HEK293T (cell line): ENCODE measurements at regions not wholly inside any gene's neighbourhood (a gene's known extent, or its start where the extent isn't known, plus 50 kb on each side); places are given as distances from the start of the nearest gene placed in this dataset.

ENCODE experiments used
- BHLHE40 ChIP-seq: fragments of 450-650 bp; IDR thresholded peaks from 2 replicates; pipeline ENCODE4 v1.6.1; 2016; ENCODE audit warnings: mild to moderate bottlenecking, moderate library complexity, borderline replicate concordance
- ELF4 ChIP-seq: fragments of 450-650 bp; IDR thresholded peaks from 2 replicates; pipeline ENCODE4 v1.6.1; 2017; ENCODE audit warnings: antibody characterized with exemption
- FOXA1 ChIP-seq: fragments of 450-650 bp; IDR thresholded peaks from 2 replicates; pipeline ENCODE4 v1.6.1; 2016; ENCODE audit warnings: mild to moderate bottlenecking
- FOXK2 ChIP-seq: fragments of 450-650 bp; IDR thresholded peaks from 2 replicates; pipeline ENCODE4 v1.6.1; 2016; ENCODE audit warnings: mild to moderate bottlenecking
- HDGF ChIP-seq: fragments of 450-650 bp; IDR thresholded peaks from 2 replicates; pipeline ENCODE4 v1.6.1; 2017; ENCODE audit warnings: antibody characterized with exemption, borderline replicate concordance
- L3MBTL2 ChIP-seq: fragments of 450-650 bp; conservative IDR thresholded peaks from 2 replicates; pipeline ENCODE4 v1.6.1; 2016; ENCODE audit warnings: mild to moderate bottlenecking
- LEF1 ChIP-seq: fragments of 450-650 bp; IDR thresholded peaks from 2 replicates; pipeline ENCODE4 v1.6.1; 2017; ENCODE audit warnings: mild to moderate bottlenecking, borderline replicate concordance
- NFRKB ChIP-seq: fragments of 450-650 bp; IDR thresholded peaks from 2 replicates; pipeline ENCODE4 v1.6.1; 2016; ENCODE audit warnings: mild to moderate bottlenecking, moderate library complexity
- PKNOX1 ChIP-seq: fragments of 450-650 bp; IDR thresholded peaks from 2 replicates; pipeline ENCODE4 v1.6.1; 2016
- SUZ12 ChIP-seq: fragments of 450-650 bp; IDR thresholded peaks from 2 replicates; pipeline ENCODE4 v1.6.1; 2016; ENCODE audit warnings: mild to moderate bottlenecking
- TARDBP ChIP-seq: fragments of 450-650 bp; IDR thresholded peaks from 2 replicates; pipeline ENCODE4 v1.6.1; 2016
- ZNF384 ChIP-seq: fragments of 450-650 bp; IDR thresholded peaks from 2 replicates; pipeline ENCODE4 v1.6.1; 2016

GRCh38 chr14:71863049-71863448, 69.2 kb upstream of the RGS6 start:
- TF ChIP-seq TARDBP: no peak
- no peak for TF ChIP-seq L3MBTL2
- TF ChIP-seq BHLHE40: no peak
- TF ChIP-seq ZNF384: no peak
- TF ChIP-seq SUZ12: no peak
- TF ChIP-seq HDGF: no peak
- TF ChIP-seq FOXA1: no peak
- TF ChIP-seq NFRKB: no peak
- no peak for TF ChIP-seq ELF4
- TF ChIP-seq PKNOX1: no peak
- no peak for TF ChIP-seq LEF1
- no peak for TF ChIP-seq FOXK2
